ENCODE measurements at regions not wholly inside any gene's neighbourhood (a gene's known extent, or its start where the extent isn't known, plus 50 kb on each side); places are given as distances from the start of the nearest gene placed in this dataset.
"Not testable (repeated sequence)": the region's sequence is repeated elsewhere in the genome, so short reads cannot be mapped to it uniquely, and the experiment has no call there.

- WGBS, 2 donors: 47 to 49% methylated on average over 1 of the region's 1 CpG
These were observed 79.1 kb upstream of the ZEB1 start for GRCh38 chr10:31239961-31240360.

GRCh38 chr10:31242902-31243301, 76.1 kb upstream of the ZEB1 start:
- TF ChIP-seq EP300 (IDR thresholded peaks at IDR 0.05): no peak
- no peak for TF ChIP-seq POLR2A (IDR thresholded peaks at IDR 0.05)
- no peak for TF ChIP-seq CTCF (IDR thresholded peaks at IDR 0.05)
- WGBS, 2 donors: 44 to 64% methylated on average over 1 of the region's 1 CpG

More at GRCh38 chr10:31239961-31240360, 79.1 kb upstream of the ZEB1 start:
- Histone ChIP-seq H3K9me3 (peaks cover 0 to 25% (median 2%) of the 10 kb centered on the region in 4 donors), H3K36me3 (no peaks in the 10 kb centered on the region), H3K4me1 (peaks cover 0 to 6% (median 0%) of the 10 kb centered on the region in 4 donors), H3K27ac (no peak overlapping the region), H3K4me3 (no peak overlapping the region), H3K27me3 (no peaks in the 10 kb centered on the region)
- DNase-seq (ENCODE audit: low spot score in 2 of 2): no peak
- TF ChIP-seq POLR2A (IDR thresholded peaks at IDR 0.05) (no peak), EP300 (IDR thresholded peaks at IDR 0.05) (no peak), CTCF (IDR thresholded peaks at IDR 0.05) (no peak)

GRCh38 chr10:31251118-31251517, 67.9 kb upstream of the ZEB1 start:
- not testable (repeated sequence) for H3K27me3 ChIP-seq; H3K36me3 ChIP-seq; DNase-seq (ENCODE audit: low spot score in 2 of 2); H3K27ac ChIP-seq; H3K4me1 ChIP-seq; H3K4me3 ChIP-seq
- peaks cover 0 to 22% (median 6%) of the 10 kb centered on the region in 4 donors for H3K9me3 ChIP-seq
- WGBS, 2 donors: 98 to 100% methylated on average over 4 of the region's 4 CpGs

More at GRCh38 chr10:31242902-31243301, 76.1 kb upstream of the ZEB1 start:
- Histone ChIP-seq H3K27me3 (no peaks in the 10 kb centered on the region), H3K36me3 (no peaks in the 10 kb centered on the region), H3K9me3 (peaks cover 0 to 8% (median under 1%) of the 10 kb centered on the region in 4 donors), H3K4me3 (no peak overlapping the region), H3K27ac (no peak overlapping the region), H3K4me1 (peaks cover 0 to 6% (median 0%) of the 10 kb centered on the region in 4 donors)
- DNase-seq (ENCODE audit: low spot score in 2 of 2): no peak

GRCh38 chr10:31253237-31253636, 65.8 kb upstream of the ZEB1 start:
- no peaks in the 10 kb centered on the region for H3K4me1 ChIP-seq
- no peaks in the 10 kb centered on the region for H3K36me3 ChIP-seq
- DNase-seq (ENCODE audit: low spot score in 2 of 2): no peak
- 38 to 43% methylated on average over 1 of the region's 1 CpG for WGBS, 2 donors
- H3K9me3 ChIP-seq: peaks cover 0 to 18% (median 6%) of the 10 kb centered on the region in 4 donors
- no peak for TF ChIP-seq EP300 (IDR thresholded peaks at IDR 0.05)
- no peak for TF ChIP-seq POLR2A (IDR thresholded peaks at IDR 0.05)
- no peak for TF ChIP-seq CTCF (IDR thresholded peaks at IDR 0.05)
- no peaks in the 10 kb centered on the region for H3K27me3 ChIP-seq
- H3K27ac ChIP-seq: no peak overlapping the region
- H3K4me3 ChIP-seq: no peak overlapping the region

- no peak for DNase-seq (ENCODE audit: low spot score in 2 of 2)
- Histone ChIP-seq H3K27me3 (no peaks in the 10 kb centered on the region), H3K4me3 (peak overlapping the region in 1 of 4 donors; percentile 8), H3K27ac (peak overlapping the region in 2 of 4 donors; percentile 49 to 76), H3K36me3 (no peaks in the 10 kb centered on the region), H3K9me3 (no peaks in the 10 kb centered on the region), H3K4me1 (peaks cover 0 to 28% (median 2%) of the 10 kb centered on the region in 4 donors)
- TF ChIP-seq EP300 (IDR thresholded peaks at IDR 0.05): no peak
- TF ChIP-seq CTCF (IDR thresholded peaks at IDR 0.05): no peak
- TF ChIP-seq POLR2A (IDR thresholded peaks at IDR 0.05): no peak
- WGBS, 2 donors: 23 to 38% methylated on average over 6 of the region's 6 CpGs
These were observed 57.3 kb upstream of the ZEB1 start for GRCh38 chr10:31261511-31262311.
